ENCODE measurements at regions not wholly inside any gene's neighbourhood (a gene's known extent, or its start where the extent isn't known, plus 50 kb on each side); places are given as distances from the start of the nearest gene placed in this dataset.

DNA sequence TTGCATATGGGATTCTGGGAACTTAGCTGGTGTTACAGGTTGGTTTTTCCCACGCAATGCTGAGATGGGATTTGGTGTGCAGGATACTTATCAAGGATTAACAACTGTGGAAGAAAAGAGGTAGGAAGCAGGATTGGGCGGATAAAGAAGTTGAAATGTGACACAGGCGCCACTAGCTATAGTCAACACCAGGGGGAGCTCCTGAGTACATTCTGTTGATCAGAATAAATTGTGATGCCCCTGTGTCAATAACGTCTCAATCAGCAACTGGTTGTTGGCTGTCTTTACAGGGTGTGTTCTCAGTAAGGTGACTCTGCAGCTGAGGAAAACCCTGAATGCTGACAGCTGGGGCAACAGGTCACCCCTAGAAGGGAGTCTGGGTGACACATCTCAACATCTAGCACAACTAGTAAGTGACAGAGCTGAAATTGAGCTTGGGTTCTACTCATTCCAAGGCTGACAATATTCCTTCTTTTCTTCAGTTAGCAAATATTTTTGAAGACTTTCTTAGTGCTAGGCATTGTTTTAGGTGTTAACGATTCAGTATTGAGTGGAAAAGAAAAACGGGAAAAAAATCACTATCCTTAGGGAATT lies 143.0 kb downstream of the ARL6IP6 start:
- DNase-seq, result peak; percentile 13
- peaks cover 17% of the 10 kb centered on the region for H3K9me3 ChIP-seq (ENCODE audit: insufficient read depth, low read length, severe bottlenecking)
- no peak overlapping the region for H3K9ac ChIP-seq (ENCODE audit: low read depth, low read length)
- H4K20me1 ChIP-seq (ENCODE audit: insufficient read depth, low read length), result no peaks in the 10 kb centered on the region
- no peaks in the 10 kb centered on the region for H3K36me3 ChIP-seq (ENCODE audit: insufficient read depth, low read length)
- no peaks in the 10 kb centered on the region for H3K27me3 ChIP-seq (ENCODE audit: insufficient read depth, low read length, poor library complexity)
- H3K4me1 ChIP-seq (ENCODE audit: insufficient read depth, low read length), result no peaks in the 10 kb centered on the region
- H3K79me2 ChIP-seq (ENCODE audit: insufficient read depth, low read length), result no peaks in the 10 kb centered on the region
- H3K4me3 ChIP-seq (ENCODE audit: low read depth in 1 of 2, low read length in 2 of 2), result no peak overlapping the region
- ATAC-seq (ENCODE audit: insufficient read depth, low read depth), result no peak; the same call in 2 of the 3 replicates
- TF ChIP-seq, protein P1, sequence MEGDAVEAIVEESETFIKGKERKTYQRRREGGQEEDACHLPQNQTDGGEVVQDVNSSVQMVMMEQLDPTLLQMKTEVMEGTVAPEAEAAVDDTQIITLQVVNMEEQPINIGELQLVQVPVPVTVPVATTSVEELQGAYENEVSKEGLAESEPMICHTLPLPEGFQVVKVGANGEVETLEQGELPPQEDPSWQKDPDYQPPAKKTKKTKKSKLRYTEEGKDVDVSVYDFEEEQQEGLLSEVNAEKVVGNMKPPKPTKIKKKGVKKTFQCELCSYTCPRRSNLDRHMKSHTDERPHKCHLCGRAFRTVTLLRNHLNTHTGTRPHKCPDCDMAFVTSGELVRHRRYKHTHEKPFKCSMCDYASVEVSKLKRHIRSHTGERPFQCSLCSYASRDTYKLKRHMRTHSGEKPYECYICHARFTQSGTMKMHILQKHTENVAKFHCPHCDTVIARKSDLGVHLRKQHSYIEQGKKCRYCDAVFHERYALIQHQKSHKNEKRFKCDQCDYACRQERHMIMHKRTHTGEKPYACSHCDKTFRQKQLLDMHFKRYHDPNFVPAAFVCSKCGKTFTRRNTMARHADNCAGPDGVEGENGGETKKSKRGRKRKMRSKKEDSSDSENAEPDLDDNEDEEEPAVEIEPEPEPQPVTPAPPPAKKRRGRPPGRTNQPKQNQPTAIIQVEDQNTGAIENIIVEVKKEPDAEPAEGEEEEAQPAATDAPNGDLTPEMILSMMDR (IDR thresholded peaks at IDR 0.05; ENCODE audit: borderline replicate concordance, extremely low read depth, low read length, poor library complexity, severe bottlenecking), result peak; percentile 66
- TF ChIP-seq EZH2 (IDR thresholded peaks at IDR 0.05; ENCODE audit: borderline replicate concordance, low read depth, low read length, severe bottlenecking), result no peak
- no peak overlapping the region for H3K27ac ChIP-seq (ENCODE audit: low read length)
- H2AFZ ChIP-seq (ENCODE audit: low read depth, low read length), result no peak overlapping the region
- no peak overlapping the region for H3K4me2 ChIP-seq (ENCODE audit: insufficient read depth, low read length)

DNA sequence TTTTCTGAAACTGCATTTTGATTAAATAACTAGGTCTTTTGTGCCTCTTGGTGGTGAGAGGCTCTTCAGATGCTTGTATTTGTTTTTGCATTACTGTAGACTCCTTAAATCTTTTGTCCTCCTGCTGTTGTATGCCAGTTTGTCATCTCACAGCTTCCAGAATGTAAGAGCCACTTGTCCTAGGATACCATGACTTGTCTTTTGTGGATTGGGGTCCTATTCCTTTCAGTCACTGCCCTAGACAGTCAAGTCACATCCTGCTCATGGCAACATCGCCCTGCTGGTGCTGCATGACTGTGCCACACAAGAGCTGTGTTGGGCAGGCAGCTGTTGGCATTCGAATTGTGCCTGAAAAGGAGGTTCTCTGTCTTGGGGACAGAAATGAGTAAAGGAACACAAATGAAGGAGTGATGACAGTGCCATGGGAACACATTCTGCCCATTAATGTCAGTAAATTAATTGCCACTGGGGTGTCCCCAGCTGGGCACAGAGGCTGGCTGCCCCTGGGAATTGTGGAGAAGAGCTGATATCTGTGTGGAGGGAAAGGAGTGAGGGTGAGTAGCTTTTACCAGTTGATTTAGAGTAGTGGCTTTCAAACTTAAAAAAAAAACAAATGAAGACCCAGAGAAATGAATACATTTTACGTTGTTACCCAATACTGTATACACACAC lies 140.3 kb downstream of the ARL6IP6 start:
- Histone ChIP-seq H3K9me3 (ENCODE audit: insufficient read depth, low read length, severe bottlenecking) (peaks cover 14% of the 10 kb centered on the region), H3K9ac (ENCODE audit: low read depth, low read length) (no peak overlapping the region), H2AFZ (ENCODE audit: low read depth, low read length) (no peak overlapping the region), H3K4me3 (ENCODE audit: low read depth in 1 of 2, low read length in 2 of 2) (no peak overlapping the region), H3K79me2 (ENCODE audit: insufficient read depth, low read length) (no peaks in the 10 kb centered on the region), H3K4me2 (ENCODE audit: insufficient read depth, low read length) (no peak overlapping the region), H3K4me1 (ENCODE audit: insufficient read depth, low read length) (no peaks in the 10 kb centered on the region), H3K27ac (ENCODE audit: low read length) (no peak overlapping the region), H3K27me3 (ENCODE audit: insufficient read depth, low read length, poor library complexity) (no peaks in the 10 kb centered on the region), H4K20me1 (ENCODE audit: insufficient read depth, low read length) (no peaks in the 10 kb centered on the region), H3K36me3 (ENCODE audit: insufficient read depth, low read length) (no peaks in the 10 kb centered on the region)
- no peak for ATAC-seq (ENCODE audit: insufficient read depth, low read depth)
- TF ChIP-seq, protein P1 (IDR thresholded peaks at IDR 0.05; ENCODE audit: borderline replicate concordance, extremely low read depth, low read length, poor library complexity, severe bottlenecking), result no peak
- DNase-seq, result no peak

DNA sequence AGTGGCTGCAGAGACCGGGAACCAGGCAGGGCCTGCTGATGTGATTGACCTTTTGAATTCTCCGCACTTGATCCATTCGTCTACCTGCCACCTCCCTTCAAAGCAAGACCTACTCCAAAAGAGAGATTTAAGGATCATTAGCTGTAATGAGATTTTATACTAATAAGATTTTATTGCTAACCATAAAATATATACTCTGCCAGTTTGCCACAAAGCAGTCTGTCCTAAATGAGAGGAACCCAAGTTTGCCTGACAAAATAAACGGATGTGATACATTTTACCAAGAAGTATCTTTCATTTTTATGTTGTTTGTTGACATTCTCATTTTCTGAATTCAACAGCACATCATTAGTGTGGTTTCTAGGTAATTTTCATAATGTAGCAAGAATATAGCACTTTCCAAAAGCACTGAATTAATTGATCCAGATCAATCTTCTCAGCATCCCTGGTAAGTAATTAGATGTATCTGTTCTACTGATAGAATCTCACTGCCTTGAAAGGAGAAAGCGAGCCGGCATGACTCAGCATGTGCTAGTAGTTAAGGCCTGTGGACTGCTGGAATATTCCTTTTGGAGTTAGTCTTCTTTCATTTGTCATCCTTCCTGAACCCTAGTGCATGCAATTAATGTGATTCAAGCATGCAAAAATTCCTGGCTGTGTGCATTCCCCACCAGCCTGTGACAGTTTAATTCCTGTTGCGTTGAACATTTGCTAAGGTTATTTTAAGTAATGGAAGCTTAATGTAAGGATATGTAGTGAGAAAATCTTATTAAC lies 128.5 kb downstream of the ARL6IP6 start:
- Histone ChIP-seq H2AFZ (ENCODE audit: low read depth, low read length) (no peak overlapping the region), H3K9ac (ENCODE audit: low read depth, low read length) (no peak overlapping the region), H3K4me3 (ENCODE audit: low read depth in 1 of 2, low read length in 2 of 2) (no peak overlapping the region), H3K4me2 (ENCODE audit: insufficient read depth, low read length) (no peak overlapping the region), H4K20me1 (ENCODE audit: insufficient read depth, low read length) (no peaks in the 10 kb centered on the region), H3K4me1 (ENCODE audit: insufficient read depth, low read length) (no peaks in the 10 kb centered on the region), H3K79me2 (ENCODE audit: insufficient read depth, low read length) (no peaks in the 10 kb centered on the region), H3K27me3 (ENCODE audit: insufficient read depth, low read length, poor library complexity) (no peaks in the 10 kb centered on the region), H3K9me3 (ENCODE audit: insufficient read depth, low read length, severe bottlenecking) (no peaks in the 10 kb centered on the region), H3K36me3 (ENCODE audit: insufficient read depth, low read length) (no peaks in the 10 kb centered on the region), H3K27ac (ENCODE audit: low read length) (no peak overlapping the region)
- no peak for ATAC-seq (ENCODE audit: insufficient read depth, low read depth)
- DNase-seq, result no peak
- TF ChIP-seq, protein P1 (IDR thresholded peaks at IDR 0.05; ENCODE audit: borderline replicate concordance, extremely low read depth, low read length, poor library complexity, severe bottlenecking), result no peak
- TF ChIP-seq EZH2 (IDR thresholded peaks at IDR 0.05; ENCODE audit: borderline replicate concordance, low read depth, low read length, severe bottlenecking), result no peak

Measured in DND-41 (cell line).